ENCODE measurements at regions not wholly inside any gene's neighbourhood (a gene's known extent, or its start where the extent isn't known, plus 50 kb on each side); places are given as distances from the start of the nearest gene placed in this dataset.

DNA sequence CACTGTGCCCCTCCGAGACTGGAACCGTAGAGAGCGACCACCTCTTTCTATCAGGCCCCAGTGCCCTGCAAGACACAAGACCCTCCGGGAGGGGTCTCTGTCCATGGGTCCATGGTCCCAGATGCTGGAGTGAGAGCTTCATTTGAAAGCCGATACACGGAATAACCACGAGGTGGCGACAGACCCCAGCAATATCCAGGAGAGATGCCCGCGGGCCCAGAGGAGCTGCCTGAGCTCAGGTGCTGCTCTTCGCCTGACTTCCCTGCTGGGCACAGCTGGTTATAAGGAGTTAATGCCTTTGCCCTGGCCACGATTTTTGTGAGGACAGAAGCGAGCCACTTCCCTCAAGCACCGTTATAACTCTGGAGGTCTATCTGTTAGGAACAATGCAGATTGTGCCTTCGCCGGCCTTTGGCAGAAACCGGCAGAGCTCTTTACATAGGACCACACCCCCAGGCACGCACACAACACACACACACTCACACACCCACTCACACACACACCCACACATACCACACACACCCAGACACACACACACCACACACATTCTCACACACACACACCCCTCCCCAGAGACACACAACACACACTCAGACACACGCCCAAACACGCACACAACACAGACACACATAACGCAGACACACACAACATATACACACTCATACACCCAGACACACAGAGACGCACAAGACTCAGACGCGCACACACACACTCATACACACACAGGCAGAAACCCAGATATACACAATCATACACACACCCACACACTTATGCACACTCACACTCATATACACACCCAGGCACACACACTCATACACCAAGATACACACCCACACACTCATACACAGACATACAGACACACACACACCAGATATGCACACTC lies 436.4 kb downstream of the SOX9 start:
- Histone ChIP-seq H3K4me1 (ENCODE audit: insufficient read depth, low read length) (no peaks in the 10 kb centered on the region), H3K9me3 (ENCODE audit: control insufficient read depth in 1 of 2, low read length in 2 of 2) (no peaks in the 10 kb centered on the region), H3K4me3 (ENCODE audit: low read length in 2 of 2) (no peak overlapping the region), H3K27me3 (ENCODE audit: insufficient read depth, low read length) (no peaks in the 10 kb centered on the region), H3K27ac (ENCODE audit: low read depth, low read length) (no peak overlapping the region), H3K36me3 (ENCODE audit: insufficient read depth, low read length) (no peaks in the 10 kb centered on the region)
- Mint-ChIP-seq H3K9me3 (no peaks in the 10 kb centered on the region), H3K36me3 (no peaks in the 10 kb centered on the region), H3K4me1 (peaks cover 0 to 4% (median under 1%) of the 10 kb centered on the region in 4 donors), H3K27me3 (peaks cover 0 to 2% of the 10 kb centered on the region in 2 donors), H3K4me3 (no peak overlapping the region), H3K27ac (no peak overlapping the region)
- DNase-seq = peak; percentile 42 to 54 (median 46)
- ChIA-PET POLR2A (ENCODE audit: partially characterized antibody) (interaction anchor here (0.8 to 1.3 kb wide), 2 partner anchors 161 to 170 kb away, joined by 3 to 8 read pairs; no protein-coding TSS in a partner anchor), CTCF (ENCODE audit: partially characterized antibody) (interaction anchor here (0.5 to 9.5 kb wide), 41 partner anchors 8 to 813 kb away, joined by 3 to 205 read pairs (median 4); a partner anchor contains a TSS)
- intact Hi-C loops (cut with micrococcal nuclease) = loop anchor here (5.0 kb wide), 1 partner anchor 430 kb away; no protein-coding TSS in a partner anchor

DNA sequence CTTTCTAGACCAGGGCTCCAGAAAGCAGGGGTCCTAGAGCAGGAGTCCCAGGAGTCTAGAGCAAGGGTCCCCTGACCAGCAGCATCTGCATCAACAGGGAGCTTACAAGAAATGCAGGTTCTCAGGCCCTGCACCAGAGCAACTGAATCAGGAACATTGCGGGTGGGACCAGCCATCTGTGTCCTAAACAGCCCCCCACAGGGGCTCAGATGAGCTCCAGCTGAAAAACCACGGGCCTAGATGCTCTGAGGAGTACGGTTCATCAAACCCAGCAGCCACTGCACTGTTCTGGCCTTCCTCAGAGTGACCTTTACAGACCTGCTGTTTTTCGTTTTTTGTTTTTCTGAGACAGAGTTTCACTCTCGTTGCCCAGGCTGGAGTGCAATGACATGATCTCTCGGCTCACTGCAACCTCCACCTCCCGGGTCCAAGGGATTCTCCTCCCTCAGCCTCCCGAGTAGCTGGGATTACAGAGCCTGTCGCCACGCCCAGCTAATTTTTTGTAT lies 438.2 kb downstream of the SOX9 start:
- CTCF ChIA-PET (ENCODE audit: partially characterized antibody) = interaction anchor here (1.0 to 9.5 kb wide), 19 partner anchors 9 to 811 kb away, joined by 3 to 205 read pairs (median 6); no protein-coding TSS in a partner anchor
- H3K27me3 ChIP-seq (ENCODE audit: insufficient read depth, low read length) = no peaks in the 10 kb centered on the region
- no peak overlapping the region for H3K4me3 ChIP-seq (ENCODE audit: low read length in 2 of 2)
- Mint-ChIP-seq H3K27me3 (no peaks in the 10 kb centered on the region), H3K4me1 (peaks cover 0 to 4% (median under 1%) of the 10 kb centered on the region in 4 donors), H3K9me3 (no peaks in the 10 kb centered on the region), H3K27ac (peak overlapping the region in 1 of 7 donors; percentile 41), H3K36me3 (no peaks in the 10 kb centered on the region), H3K4me3 (no peak overlapping the region)
- H3K27ac ChIP-seq (ENCODE audit: low read depth, low read length) = no peak overlapping the region
- intact Hi-C loops (cut with micrococcal nuclease) = loop anchor here (5.0 kb wide), 1 partner anchor 428 kb away; no protein-coding TSS in a partner anchor
- H3K4me1 ChIP-seq (ENCODE audit: insufficient read depth, low read length) = no peaks in the 10 kb centered on the region
- H3K9me3 ChIP-seq (ENCODE audit: control insufficient read depth in 1 of 2, low read length in 2 of 2) = no peaks in the 10 kb centered on the region
- POLR2A ChIA-PET (ENCODE audit: partially characterized antibody) = interaction anchor here (2.4 kb wide), 1 partner anchor 168 kb away, joined by 11 read pairs; no protein-coding TSS in a partner anchor
- no peaks in the 10 kb centered on the region for H3K36me3 ChIP-seq (ENCODE audit: insufficient read depth, low read length)
- DNase-seq = no peak

DNA sequence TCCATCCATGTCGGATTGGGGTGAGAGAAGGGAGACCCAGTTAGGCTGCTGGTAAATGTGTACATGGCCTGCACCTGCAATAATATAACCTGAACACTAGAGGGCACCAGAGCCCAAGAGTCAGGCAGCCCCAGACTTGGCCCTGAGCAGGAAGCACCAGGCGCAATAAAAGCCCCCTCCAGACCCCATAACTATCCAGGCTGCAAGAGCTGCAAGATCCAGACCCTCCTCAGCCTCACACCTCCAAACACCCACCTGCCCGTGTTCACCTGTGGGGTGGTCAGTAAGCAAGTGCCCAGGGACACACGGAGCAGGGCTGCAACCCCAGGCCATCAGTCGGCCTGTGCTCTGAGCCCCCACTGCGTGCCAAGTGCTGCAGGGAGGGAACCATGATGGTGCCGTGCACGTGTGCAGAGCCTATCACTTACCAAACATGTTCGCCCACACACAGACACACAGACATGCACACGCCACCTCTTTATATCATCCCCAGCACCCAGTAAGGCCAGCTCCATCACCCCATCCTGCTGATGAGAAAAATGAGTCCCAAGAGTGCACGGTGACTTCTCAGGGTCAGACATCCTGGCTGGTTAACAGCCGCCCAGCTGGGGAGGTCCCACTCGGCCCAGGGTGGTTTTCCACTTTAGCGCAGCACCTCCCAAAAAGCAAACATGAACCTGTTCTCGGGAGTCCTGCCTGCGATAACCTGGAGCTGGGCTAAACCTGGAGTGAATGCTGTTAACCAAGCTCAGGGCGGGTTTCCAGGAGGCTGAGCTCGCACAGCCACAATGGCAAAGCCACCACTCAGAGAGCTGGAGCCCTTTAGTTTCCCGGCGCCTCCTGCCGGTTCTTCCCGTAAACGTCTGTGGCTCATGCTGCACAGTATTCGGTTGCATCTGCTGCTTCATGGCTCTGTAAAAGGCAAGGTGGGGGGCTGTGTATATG lies 439.8 kb downstream of the SOX9 start:
- no peak overlapping the region for H3K27ac Mint-ChIP-seq
- intact Hi-C loops (cut with micrococcal nuclease) = loop anchor here (1.0 kb wide), 3 partner anchors 97 to 596 kb away; no protein-coding TSS in a partner anchor
- peak in 4 of 5 donors; percentile 47 to 59 (median 53) for DNase-seq
- Histone ChIP-seq H3K36me3 (ENCODE audit: insufficient read depth, low read length) (no peaks in the 10 kb centered on the region), H3K4me1 (ENCODE audit: insufficient read depth, low read length) (no peaks in the 10 kb centered on the region), H3K27me3 (ENCODE audit: insufficient read depth, low read length) (no peaks in the 10 kb centered on the region), H3K27ac (ENCODE audit: low read depth, low read length) (no peak overlapping the region), H3K4me3 (ENCODE audit: low read length in 2 of 2) (no peak overlapping the region), H3K9me3 (ENCODE audit: control insufficient read depth in 1 of 2, low read length in 2 of 2) (no peaks in the 10 kb centered on the region)
- ChIA-PET CTCF (ENCODE audit: partially characterized antibody) (interaction anchor here (0.8 to 9.5 kb wide), 26 partner anchors 9 to 809 kb away, joined by 3 to 205 read pairs (median 4); no protein-coding TSS in a partner anchor), POLR2A (ENCODE audit: partially characterized antibody) (interaction anchor here (0.7 to 2.4 kb wide), 2 partner anchors 31 to 166 kb away, joined by 4 to 11 read pairs; no protein-coding TSS in a partner anchor)
- H3K4me3 Mint-ChIP-seq = no peak overlapping the region
- H3K27me3 Mint-ChIP-seq = no peaks in the 10 kb centered on the region
- H3K9me3 Mint-ChIP-seq = no peaks in the 10 kb centered on the region
- H3K36me3 Mint-ChIP-seq = no peaks in the 10 kb centered on the region
- H3K4me1 Mint-ChIP-seq = peaks cover 0 to 4% (median under 1%) of the 10 kb centered on the region in 4 donors

DNA sequence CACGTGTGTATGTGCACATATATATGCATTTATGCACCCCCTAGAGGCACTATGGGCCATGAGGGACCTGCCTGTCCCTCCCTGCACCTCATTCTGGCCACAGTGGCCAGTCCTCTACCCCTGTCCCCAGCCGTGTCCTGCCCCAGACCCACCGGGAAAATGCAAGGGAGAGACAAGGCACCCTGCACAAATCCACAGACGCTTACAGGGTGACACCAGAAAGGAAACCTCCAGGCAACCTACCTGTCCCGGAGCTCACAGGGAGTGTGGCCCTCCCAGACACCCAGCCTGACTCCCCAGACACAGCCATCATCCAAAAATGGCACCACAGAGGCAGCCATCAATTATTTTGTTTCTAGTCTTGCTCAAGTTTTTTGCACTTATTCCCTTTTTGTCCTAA lies 440.4 kb downstream of the SOX9 start:
- Histone ChIP-seq H3K4me1 (ENCODE audit: insufficient read depth, low read length) (no peaks in the 10 kb centered on the region), H3K9me3 (ENCODE audit: control insufficient read depth in 1 of 2, low read length in 2 of 2) (no peaks in the 10 kb centered on the region), H3K27ac (ENCODE audit: low read depth, low read length) (no peak overlapping the region), H3K4me3 (ENCODE audit: low read length in 2 of 2) (no peak overlapping the region), H3K36me3 (ENCODE audit: insufficient read depth, low read length) (no peaks in the 10 kb centered on the region), H3K27me3 (ENCODE audit: insufficient read depth, low read length) (no peaks in the 10 kb centered on the region)
- no peaks in the 10 kb centered on the region for H3K27me3 Mint-ChIP-seq
- H3K9me3 Mint-ChIP-seq = no peaks in the 10 kb centered on the region
- H3K4me3 Mint-ChIP-seq = no peak overlapping the region
- H3K36me3 Mint-ChIP-seq = no peaks in the 10 kb centered on the region
- ChIA-PET CTCF (ENCODE audit: partially characterized antibody) (interaction anchor here (1.1 to 9.5 kb wide), 9 partner anchors 11 to 808 kb away, joined by 3 to 205 read pairs (median 10); no protein-coding TSS in a partner anchor), POLR2A (ENCODE audit: partially characterized antibody) (interaction anchor here (2.4 kb wide), 1 partner anchor 166 kb away, joined by 11 read pairs; no protein-coding TSS in a partner anchor)
- no peak overlapping the region for H3K27ac Mint-ChIP-seq
- intact Hi-C loops (cut with micrococcal nuclease) = no loop called here
- no peak for DNase-seq
- peaks cover 0 to 8% (median 2%) of the 10 kb centered on the region in 4 donors for H3K4me1 Mint-ChIP-seq

DNA sequence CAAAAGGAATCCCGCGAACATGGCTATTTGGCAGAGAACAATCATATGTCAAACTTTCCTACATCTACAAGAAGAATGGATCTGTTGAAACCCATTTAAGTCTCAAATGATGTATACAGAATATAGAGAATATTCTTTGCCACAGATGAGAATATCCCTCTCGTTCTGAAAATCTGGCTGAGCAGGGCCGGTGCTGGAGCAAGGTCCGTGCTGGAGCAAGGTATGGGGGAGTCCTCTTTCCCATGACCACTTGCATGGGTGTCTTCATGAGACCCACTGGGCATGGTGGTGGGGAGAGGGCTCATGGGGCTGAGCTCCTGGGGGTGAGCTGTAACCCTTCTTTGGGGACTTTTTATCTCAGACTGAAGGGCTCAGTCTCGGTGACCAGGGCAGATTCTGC lies 440.9 kb downstream of the SOX9 start:
- no peaks in the 10 kb centered on the region for H3K36me3 ChIP-seq (ENCODE audit: insufficient read depth, low read length)
- no peaks in the 10 kb centered on the region for H3K27me3 ChIP-seq (ENCODE audit: insufficient read depth, low read length)
- intact Hi-C loops (cut with micrococcal nuclease) = no loop called here
- peaks cover 3% of the 10 kb centered on the region for H3K4me1 ChIP-seq (ENCODE audit: insufficient read depth, low read length)
- Mint-ChIP-seq H3K27me3 (no peaks in the 10 kb centered on the region), H3K4me3 (no peak overlapping the region), H3K27ac (peak overlapping the region in 1 of 7 donors; percentile 34), H3K4me1 (peaks cover 2 to 11% (median 5%) of the 10 kb centered on the region in 4 donors), H3K9me3 (no peaks in the 10 kb centered on the region), H3K36me3 (no peaks in the 10 kb centered on the region)
- H3K9me3 ChIP-seq (ENCODE audit: control insufficient read depth in 1 of 2, low read length in 2 of 2) = no peaks in the 10 kb centered on the region
- no peak overlapping the region for H3K27ac ChIP-seq (ENCODE audit: low read depth, low read length)
- no peak for DNase-seq
- CTCF ChIA-PET (ENCODE audit: partially characterized antibody) = interaction anchor here (1.1 to 9.5 kb wide), 4 partner anchors 17 to 808 kb away, joined by 3 to 205 read pairs (median 4); no protein-coding TSS in a partner anchor
- H3K4me3 ChIP-seq (ENCODE audit: low read length in 2 of 2) = no peak overlapping the region
- POLR2A ChIA-PET (ENCODE audit: partially characterized antibody) = no interaction called here

DNA sequence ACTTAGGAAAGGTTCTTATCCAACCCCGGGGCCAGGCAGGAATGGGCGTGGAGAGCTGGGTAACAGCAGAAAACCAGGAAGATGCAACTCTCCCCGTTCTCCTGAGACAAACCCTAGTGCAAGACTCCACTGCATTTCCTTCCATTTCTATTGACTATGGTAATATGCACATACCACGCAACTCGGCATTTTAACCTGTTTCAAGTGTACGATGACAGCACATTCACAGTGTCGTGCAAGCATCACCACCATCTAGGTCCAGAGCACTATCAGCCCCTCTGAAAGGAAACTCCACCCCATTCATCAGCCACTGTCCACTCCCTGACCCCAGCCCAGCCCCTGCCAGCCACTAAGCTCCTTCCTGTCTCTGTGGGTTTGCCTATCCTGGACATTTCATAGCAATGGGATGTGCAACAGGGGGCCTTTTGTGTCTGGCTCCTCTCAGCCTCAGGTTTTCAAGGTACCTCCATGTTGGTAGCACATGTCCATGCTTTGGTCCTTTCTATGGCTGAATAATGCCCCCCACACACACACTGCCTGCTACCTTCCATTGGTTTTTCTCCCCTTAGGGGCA lies 441.9 kb downstream of the SOX9 start:
- Mint-ChIP-seq H3K9me3 (no peaks in the 10 kb centered on the region), H3K4me1 (peaks cover 9 to 18% (median 14%) of the 10 kb centered on the region in 4 donors), H3K36me3 (no peaks in the 10 kb centered on the region), H3K4me3 (no peak overlapping the region), H3K27ac (peak overlapping the region in 1 of 7 donors; percentile 23), H3K27me3 (no peaks in the 10 kb centered on the region)
- Histone ChIP-seq H3K36me3 (ENCODE audit: insufficient read depth, low read length) (no peaks in the 10 kb centered on the region), H3K27me3 (ENCODE audit: insufficient read depth, low read length) (no peaks in the 10 kb centered on the region), H3K4me3 (ENCODE audit: low read length in 2 of 2) (no peak overlapping the region), H3K9me3 (ENCODE audit: control insufficient read depth in 1 of 2, low read length in 2 of 2) (no peaks in the 10 kb centered on the region), H3K4me1 (ENCODE audit: insufficient read depth, low read length) (peaks cover 10% of the 10 kb centered on the region), H3K27ac (ENCODE audit: low read depth, low read length) (no peak overlapping the region)
- CTCF ChIA-PET (ENCODE audit: partially characterized antibody) = interaction anchor here (1.2 to 9.5 kb wide), 3 partner anchors 16 to 807 kb away, joined by 3 to 205 read pairs (median 5); no protein-coding TSS in a partner anchor
- POLR2A ChIA-PET (ENCODE audit: partially characterized antibody) = no interaction called here
- intact Hi-C loops (cut with micrococcal nuclease) = no loop called here
- no peak for DNase-seq

Measured in CD4-positive, alpha-beta memory T cell (primary cell).